Naive thymus-derived CD4-positive, alpha-beta T cell (primary cell): ENCODE measurements at regions not wholly inside any gene's neighbourhood (a gene's known extent, or its start where the extent isn't known, plus 50 kb on each side); places are given as distances from the start of the nearest gene placed in this dataset.

Experiments
- ATAC-seq: fragments of 150-1000 bp; cut with Tn5 transposase; 2 replicates; pipeline ENCODE4 v1.10.0; 2021; ENCODE audit warnings: mild to moderate bottlenecking, moderate library complexity
- CTCF ChIA-PET: fragments of 350-600 bp; sonication (Branson Sonifier 250); formaldehyde crosslinking; loops from one replicate; lab custom pipeline; 2021; ENCODE audit warnings: antibody characterized with exemption; lab: Charles Lee
- POLR2A ChIA-PET: fragments of 350-600 bp; sonication (Branson Sonifier 250); formaldehyde crosslinking; loops from one replicate; lab custom pipeline; 2021; ENCODE audit warnings: antibody characterized with exemption, inconsistent platforms; lab: Charles Lee
- DNase-seq, 9 donors: peaks; one replicate each; pipeline versions ENCODE4 v3.0.0 to v3.0.0-alpha.2; 2020 to 2022; ENCODE audit warnings: mixed read lengths in 1 of 9
- H3K27ac ChIP-seq: one replicate; pipeline ENCODE4 v1.7.0; 2013; ENCODE audit warnings: mild to moderate bottlenecking, low read depth, low read length, moderate library complexity
- H3K27me3 ChIP-seq, 2 donors: one replicate each; pipeline ENCODE4 v1.7.0; 2013; ENCODE audit warnings: low read length in 2 of 2, mild to moderate bottlenecking in 2 of 2, moderate library complexity in 2 of 2; ENCODE audit not compliant: control insufficient read depth in 2 of 2, insufficient read depth in 2 of 2
- H3K36me3 ChIP-seq, 3 experiments: 1 replicate in 2 of 3; 2 replicates in 1 of 3; pipeline ENCODE4 v1.7.0; 2013; ENCODE audit warnings: low read length in 3 of 3, mild to moderate bottlenecking in 3 of 3, moderate library complexity in 1 of 3; ENCODE audit not compliant: insufficient read depth in 3 of 3, control insufficient read depth in 2 of 3
- H3K4me1 ChIP-seq, 2 donors: one replicate each; pipeline ENCODE4 v1.7.0; 2013; ENCODE audit warnings: low read length in 2 of 2, mild to moderate bottlenecking in 2 of 2, moderate library complexity in 1 of 2; ENCODE audit not compliant: control insufficient read depth in 2 of 2, insufficient read depth in 2 of 2
- H3K4me3 ChIP-seq: 2 replicates; pipeline ENCODE4 v1.7.0; 2013; ENCODE audit warnings: mild to moderate bottlenecking, low read length
- H3K9me3 ChIP-seq, 3 experiments: 1 replicate in 2 of 3; 2 replicates in 1 of 3; pipeline ENCODE4 v1.7.0; 2013; ENCODE audit warnings: low read length in 3 of 3; ENCODE audit not compliant: control insufficient read depth in 2 of 3
- H3K27ac Mint-ChIP-seq, 9 donors: one replicate each; pipeline ENCODE4 v1.8.0; 2020 to 2022; ENCODE audit warnings: mixed read lengths in 9 of 9, mild to moderate bottlenecking in 8 of 9, moderate library complexity in 5 of 9, inconsistent platforms in 2 of 9
- H3K27me3 Mint-ChIP-seq, 5 donors: one replicate each; pipeline ENCODE4 v1.8.0; 2021 to 2022; ENCODE audit warnings: mixed read lengths in 5 of 5, mild to moderate bottlenecking in 1 of 5
- H3K36me3 Mint-ChIP-seq, 5 donors: one replicate each; pipeline ENCODE4 v1.8.0; 2020 to 2022; ENCODE audit warnings: mixed read lengths in 5 of 5, mild to moderate bottlenecking in 3 of 5, inconsistent platforms in 1 of 5
- H3K4me1 Mint-ChIP-seq, 7 donors: one replicate each; pipeline ENCODE4 v1.8.0; 2020 to 2022; ENCODE audit warnings: mixed read lengths in 7 of 7, mild to moderate bottlenecking in 3 of 7, inconsistent platforms in 1 of 7
- H3K4me3 Mint-ChIP-seq, 10 donors: one replicate each; pipeline ENCODE4 v1.8.0; 2020 to 2022; ENCODE audit warnings: mild to moderate bottlenecking in 10 of 10, mixed read lengths in 10 of 10, moderate library complexity in 6 of 10, inconsistent platforms in 2 of 10
- H3K9me3 Mint-ChIP-seq, 11 donors: one replicate each; pipeline ENCODE4 v1.8.0; 2020 to 2022; ENCODE audit warnings: mixed read lengths in 11 of 11, mild to moderate bottlenecking in 4 of 11, inconsistent platforms in 1 of 11, moderate library complexity in 1 of 11
- intact Hi-C, 2 donors: fragments of 100-400 bp; cut with micrococcal nuclease; formaldehyde crosslinking; loops; one replicate each; pipeline ENCODE4 v1.15.1; 2023

DNA sequence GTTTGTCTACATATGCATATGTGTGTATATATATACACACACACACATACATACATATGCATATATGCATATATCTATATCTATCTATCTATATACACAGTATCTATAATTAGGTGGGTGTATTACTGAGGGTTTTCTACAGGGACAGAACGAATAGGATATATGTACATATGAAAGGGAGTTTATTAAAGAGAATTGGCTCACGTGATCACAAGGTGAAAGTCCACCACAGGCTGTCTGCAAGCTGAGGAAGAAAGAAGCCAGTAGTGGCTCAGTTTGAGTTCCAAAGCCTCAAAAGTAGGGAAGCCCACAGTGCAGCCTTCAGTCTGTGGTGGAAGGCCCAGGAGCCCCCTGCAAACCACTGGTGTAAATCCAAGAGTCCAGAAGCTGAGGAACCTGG, 756.0 kb upstream of the ACVR2A start:
- CTCF ChIA-PET, result no interaction called here
- intact Hi-C loops, result loop anchor here in 1 of 2 donors (5.0 kb wide), 1 partner anchor 52 kb away; no protein-coding TSS in a partner anchor
- H3K36me3 Mint-ChIP-seq, result no peaks in the 10 kb centered on the region
- H3K27me3 ChIP-seq, result no peaks in the 10 kb centered on the region
- H3K4me3 ChIP-seq, result no peak overlapping the region
- no peaks in the 10 kb centered on the region for H3K9me3 Mint-ChIP-seq
- no peak overlapping the region for H3K4me3 Mint-ChIP-seq
- ATAC-seq (no peak), DNase-seq (no peak)
- H3K9me3 ChIP-seq, result no peaks in the 10 kb centered on the region
- no peak overlapping the region for H3K27ac ChIP-seq
- H3K27ac Mint-ChIP-seq, result no peak overlapping the region
- peaks cover 0 to 10% (median 3%) of the 10 kb centered on the region in 5 donors for H3K27me3 Mint-ChIP-seq
- H3K4me1 ChIP-seq, result no peaks in the 10 kb centered on the region
- H3K4me1 Mint-ChIP-seq, result peaks cover 0 to 2% (median 0%) of the 10 kb centered on the region in 7 donors
- POLR2A ChIA-PET, result interaction anchor here (0.6 kb wide), 1 partner anchor 365 kb away, joined by 5 read pairs; no protein-coding TSS in a partner anchor
- H3K36me3 ChIP-seq, result no peaks in the 10 kb centered on the region

GRCh38 chr2:147086715-147087114, 758.1 kb upstream of the ACVR2A start:
- Histone ChIP-seq H3K9me3 (no peaks in the 10 kb centered on the region), H3K27ac (no peak overlapping the region), H3K36me3 (no peaks in the 10 kb centered on the region), H3K27me3 (no peaks in the 10 kb centered on the region), H3K4me1 (no peaks in the 10 kb centered on the region), H3K4me3 (no peak overlapping the region)
- H3K27ac Mint-ChIP-seq, result no peak overlapping the region
- CTCF ChIA-PET, result no interaction called here
- no peak overlapping the region for H3K4me3 Mint-ChIP-seq
- peaks cover 0 to 10% (median 4%) of the 10 kb centered on the region in 5 donors for H3K27me3 Mint-ChIP-seq
- H3K36me3 Mint-ChIP-seq, result no peaks in the 10 kb centered on the region
- no peaks in the 10 kb centered on the region for H3K9me3 Mint-ChIP-seq
- DNase-seq, result no peak
- H3K4me1 Mint-ChIP-seq, result peaks cover 0 to 12% (median 0%) of the 10 kb centered on the region in 7 donors
- intact Hi-C loops, result loop anchor here in 1 of 2 donors (5.0 kb wide), 1 partner anchor 49 kb away; no protein-coding TSS in a partner anchor
- POLR2A ChIA-PET, result no interaction called here
- ATAC-seq, result no peak

DNA sequence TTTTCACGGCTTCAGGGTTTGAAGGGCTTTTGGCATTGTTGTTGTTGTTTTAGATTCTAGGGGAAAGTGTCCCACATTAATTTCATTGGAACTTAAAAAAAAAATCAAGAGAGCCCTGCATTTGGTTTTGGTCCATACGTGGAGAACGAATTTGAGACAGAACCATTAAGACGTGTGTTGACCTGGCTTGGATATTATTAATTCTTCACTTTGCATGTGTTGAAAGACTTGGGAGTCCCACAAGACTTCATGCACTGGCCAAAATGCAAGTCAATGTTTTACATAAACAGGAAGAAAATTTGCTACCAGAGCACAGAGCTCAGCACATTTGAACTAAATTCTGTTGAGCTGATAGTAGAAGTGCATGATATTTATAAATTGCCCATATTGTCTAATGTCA, 761.2 kb upstream of the ACVR2A start:
- no peaks in the 10 kb centered on the region for H3K36me3 Mint-ChIP-seq
- Histone ChIP-seq H3K4me3 (no peak overlapping the region), H3K27ac (no peak overlapping the region), H3K27me3 (no peaks in the 10 kb centered on the region), H3K36me3 (no peaks in the 10 kb centered on the region), H3K4me1 (no peaks in the 10 kb centered on the region), H3K9me3 (no peaks in the 10 kb centered on the region)
- ChIA-PET POLR2A (no interaction called here), CTCF (interaction anchor here (1.1 to 3.3 kb wide), 4 partner anchors 8 to 828 kb away, joined by 3 to 32 read pairs (median 5); no protein-coding TSS in a partner anchor)
- H3K9me3 Mint-ChIP-seq, result no peaks in the 10 kb centered on the region
- H3K27ac Mint-ChIP-seq, result no peak overlapping the region
- peaks cover 0 to 12% (median 0%) of the 10 kb centered on the region in 7 donors for H3K4me1 Mint-ChIP-seq
- no peak for DNase-seq
- no peak for ATAC-seq
- intact Hi-C loops, result loop anchor here (1.0 to 5.0 kb wide), 6 partner anchors 205 to 828 kb away; no protein-coding TSS in a partner anchor
- H3K4me3 Mint-ChIP-seq, result no peak overlapping the region
- H3K27me3 Mint-ChIP-seq, result peaks cover 7 to 10% (median 9%) of the 10 kb centered on the region in 5 donors

GRCh38 chr2:147082850-147083522, 761.8 kb upstream of the ACVR2A start:
- Histone ChIP-seq H3K36me3 (no peaks in the 10 kb centered on the region), H3K4me1 (no peaks in the 10 kb centered on the region), H3K4me3 (no peak overlapping the region), H3K9me3 (no peaks in the 10 kb centered on the region), H3K27ac (no peak overlapping the region), H3K27me3 (no peaks in the 10 kb centered on the region)
- H3K27ac Mint-ChIP-seq, result no peak overlapping the region
- H3K27me3 Mint-ChIP-seq, result peaks cover 7 to 15% (median 9%) of the 10 kb centered on the region in 5 donors
- intact Hi-C loops, result loop anchor here (1.0 to 5.0 kb wide), 6 partner anchors 205 to 828 kb away; no protein-coding TSS in a partner anchor
- DNase-seq (peak in 8 of 9 donors; percentile 11 to 57 (median 44)), ATAC-seq (peak; percentile 68)
- no peaks in the 10 kb centered on the region for H3K9me3 Mint-ChIP-seq
- no peaks in the 10 kb centered on the region for H3K36me3 Mint-ChIP-seq
- H3K4me1 Mint-ChIP-seq, result peaks cover 0 to 12% (median 0%) of the 10 kb centered on the region in 7 donors
- ChIA-PET POLR2A (no interaction called here), CTCF (interaction anchor here (0.9 to 3.3 kb wide), 6 partner anchors 9 to 829 kb away, joined by 3 to 32 read pairs (median 5); no protein-coding TSS in a partner anchor)
- H3K4me3 Mint-ChIP-seq, result no peak overlapping the region

- H3K4me1 ChIP-seq, result no peaks in the 10 kb centered on the region
- no peak overlapping the region for H3K4me3 ChIP-seq
- ChIA-PET POLR2A (no interaction called here), CTCF (interaction anchor here (1.6 to 3.3 kb wide), 3 partner anchors 54 to 830 kb away, joined by 4 to 32 read pairs (median 9); no protein-coding TSS in a partner anchor)
- H3K27ac ChIP-seq, result no peak overlapping the region
- peaks cover 9 to 22% (median 10%) of the 10 kb centered on the region in 5 donors for H3K27me3 Mint-ChIP-seq
- intact Hi-C loops, result loop anchor here in 1 of 2 donors (2.0 to 5.0 kb wide), 2 partner anchors 207 to 760 kb away; no protein-coding TSS in a partner anchor
- no peaks in the 10 kb centered on the region for H3K9me3 ChIP-seq
- peaks cover 0 to 12% (median 0%) of the 10 kb centered on the region in 7 donors for H3K4me1 Mint-ChIP-seq
- H3K27me3 ChIP-seq, result no peaks in the 10 kb centered on the region
- H3K36me3 Mint-ChIP-seq, result no peaks in the 10 kb centered on the region
- no peak overlapping the region for H3K4me3 Mint-ChIP-seq
- no peaks in the 10 kb centered on the region for H3K9me3 Mint-ChIP-seq
- ATAC-seq (no peak), DNase-seq (no peak)
- H3K36me3 ChIP-seq, result no peaks in the 10 kb centered on the region
- no peak overlapping the region for H3K27ac Mint-ChIP-seq
Observed at GRCh38 chr2:147081831-147082230, 763.0 kb upstream of the ACVR2A start.

DNA sequence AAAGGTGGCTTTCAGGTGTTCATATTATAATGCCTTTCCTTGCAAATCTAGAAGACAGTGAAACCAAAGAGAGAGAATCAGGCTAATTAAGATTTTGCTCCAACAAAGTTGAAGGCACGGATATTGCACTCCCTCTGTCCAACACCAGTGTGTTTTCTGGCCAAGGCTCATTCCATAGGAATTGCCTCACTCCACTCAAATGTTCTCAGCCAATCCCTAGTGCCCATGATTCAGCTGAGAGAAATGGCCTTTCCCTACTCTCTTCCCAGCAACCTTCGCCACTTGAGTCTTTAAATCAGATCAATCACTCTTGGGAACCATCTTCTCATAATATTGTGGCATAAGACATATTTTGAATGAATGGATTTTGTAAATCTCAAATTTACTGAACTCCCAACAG, 768.2 kb upstream of the ACVR2A start:
- Mint-ChIP-seq H3K36me3 (no peaks in the 10 kb centered on the region), H3K27me3 (peaks cover 0 to 30% (median 15%) of the 10 kb centered on the region in 5 donors), H3K4me3 (no peak overlapping the region), H3K9me3 (no peaks in the 10 kb centered on the region), H3K27ac (no peak overlapping the region), H3K4me1 (no peaks in the 10 kb centered on the region)
- POLR2A ChIA-PET, result no interaction called here
- CTCF ChIA-PET, result interaction anchor here (0.9 kb wide), 1 partner anchor 834 kb away, joined by 3 read pairs; no protein-coding TSS in a partner anchor
- intact Hi-C loops, result no loop called here
- Histone ChIP-seq H3K36me3 (no peaks in the 10 kb centered on the region), H3K27me3 (no peaks in the 10 kb centered on the region), H3K4me1 (no peaks in the 10 kb centered on the region), H3K27ac (no peak overlapping the region), H3K9me3 (no peaks in the 10 kb centered on the region), H3K4me3 (no peak overlapping the region)
- DNase-seq (no peak), ATAC-seq (no peak)
